ENCODE measurements at regions not wholly inside any gene's neighbourhood (a gene's known extent, or its start where the extent isn't known, plus 50 kb on each side); places are given as distances from the start of the nearest gene placed in this dataset.

DNA sequence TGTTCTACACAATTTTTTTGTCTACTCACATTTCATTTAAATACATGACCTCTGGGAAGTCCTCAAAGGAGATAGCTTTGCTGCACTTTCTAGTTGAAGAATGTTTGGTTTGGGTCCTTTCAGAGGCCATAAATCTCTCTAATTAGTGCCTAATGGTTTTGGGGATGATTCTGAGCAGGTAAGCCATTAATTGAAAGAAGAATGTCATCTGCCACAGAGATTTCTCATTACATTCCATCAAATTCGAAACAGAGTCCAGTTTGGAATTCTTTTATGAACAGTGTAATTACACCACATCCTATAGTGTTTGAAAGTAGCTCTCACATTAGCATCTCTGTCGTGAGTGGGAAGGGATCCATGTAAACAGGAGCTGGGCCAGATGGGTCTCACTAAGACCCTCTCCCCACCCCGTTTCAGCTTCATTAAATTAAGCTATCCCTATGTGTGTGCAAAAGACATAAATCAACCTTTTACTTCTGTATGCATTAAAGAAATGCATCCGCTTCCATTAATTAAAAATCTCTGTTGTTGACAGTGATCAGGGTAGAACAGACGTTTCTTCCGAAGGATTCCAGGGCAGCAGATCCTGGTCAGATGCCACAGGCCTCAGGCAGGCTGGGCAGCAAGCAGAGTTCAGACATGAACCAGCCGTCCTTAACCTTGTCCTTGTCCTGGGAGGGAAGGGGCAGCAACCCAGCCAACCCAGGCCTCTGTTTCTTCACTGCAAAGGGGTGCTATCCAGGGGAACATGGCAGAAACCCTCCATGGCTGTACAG lies 99.8 kb upstream of the MAP1B start:
- no peak for TF ChIP-seq EZH2phosphoT487 (conservative IDR thresholded peaks at IDR 0.05; ENCODE audit: low read length)
- TF ChIP-seq, protein P1, sequence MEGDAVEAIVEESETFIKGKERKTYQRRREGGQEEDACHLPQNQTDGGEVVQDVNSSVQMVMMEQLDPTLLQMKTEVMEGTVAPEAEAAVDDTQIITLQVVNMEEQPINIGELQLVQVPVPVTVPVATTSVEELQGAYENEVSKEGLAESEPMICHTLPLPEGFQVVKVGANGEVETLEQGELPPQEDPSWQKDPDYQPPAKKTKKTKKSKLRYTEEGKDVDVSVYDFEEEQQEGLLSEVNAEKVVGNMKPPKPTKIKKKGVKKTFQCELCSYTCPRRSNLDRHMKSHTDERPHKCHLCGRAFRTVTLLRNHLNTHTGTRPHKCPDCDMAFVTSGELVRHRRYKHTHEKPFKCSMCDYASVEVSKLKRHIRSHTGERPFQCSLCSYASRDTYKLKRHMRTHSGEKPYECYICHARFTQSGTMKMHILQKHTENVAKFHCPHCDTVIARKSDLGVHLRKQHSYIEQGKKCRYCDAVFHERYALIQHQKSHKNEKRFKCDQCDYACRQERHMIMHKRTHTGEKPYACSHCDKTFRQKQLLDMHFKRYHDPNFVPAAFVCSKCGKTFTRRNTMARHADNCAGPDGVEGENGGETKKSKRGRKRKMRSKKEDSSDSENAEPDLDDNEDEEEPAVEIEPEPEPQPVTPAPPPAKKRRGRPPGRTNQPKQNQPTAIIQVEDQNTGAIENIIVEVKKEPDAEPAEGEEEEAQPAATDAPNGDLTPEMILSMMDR (IDR thresholded peaks at IDR 0.05; ENCODE audit: insufficient read depth, low read length, poor library complexity, severe bottlenecking), result no peak
- no peak overlapping the region for H3K4me2 ChIP-seq (ENCODE audit: low read depth, low read length, poor library complexity, severe bottlenecking)
- H3K27ac ChIP-seq (ENCODE audit: low read depth, low read length), result no peak overlapping the region

DNA sequence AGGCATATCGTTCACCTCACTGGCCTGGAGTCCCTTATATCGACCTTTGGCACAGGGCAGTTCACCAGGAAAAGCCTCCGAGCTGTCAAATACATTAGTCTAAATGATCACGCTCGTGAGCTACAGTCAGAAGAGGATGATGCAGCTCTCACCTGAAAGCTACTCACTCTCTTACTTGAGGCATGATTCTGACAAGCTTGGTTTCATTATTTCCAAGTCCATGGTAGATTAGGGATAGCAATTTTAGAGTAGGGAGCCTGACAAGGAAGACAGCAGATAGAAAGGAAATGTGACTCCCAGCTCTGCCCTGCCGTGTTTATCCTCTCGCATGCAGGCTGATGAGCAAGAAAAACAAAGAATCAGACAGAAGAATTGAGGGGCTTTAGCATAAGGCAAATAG lies 98.0 kb upstream of the MAP1B start:
- Histone ChIP-seq H3F3A (ENCODE audit: insufficient read depth) (no peaks in the 10 kb centered on the region), H3K4me3 (ENCODE audit: insufficient read depth, low read length, poor library complexity, severe bottlenecking) (no peak overlapping the region), H3K9me2 (replicated peaks; ENCODE audit: insufficient read depth, low read length) (no peaks in the 10 kb centered on the region), H3K27ac (ENCODE audit: low read depth, low read length) (no peak overlapping the region), H3K27me3 (ENCODE audit: low read length) (no peaks in the 10 kb centered on the region), H4K20me1 (ENCODE audit: low read depth, low read length) (no peaks in the 10 kb centered on the region), H3K9ac (ENCODE audit: low read length) (no peak overlapping the region), H3K4me2 (ENCODE audit: low read depth, low read length, poor library complexity, severe bottlenecking) (no peak overlapping the region), H3K79me2 (ENCODE audit: insufficient read depth, low read length) (no peaks in the 10 kb centered on the region), H3K36me3 (ENCODE audit: low read length) (no peaks in the 10 kb centered on the region), H3K9me3 (ENCODE audit: insufficient read depth, low read length) (no peaks in the 10 kb centered on the region), H2AFZ (ENCODE audit: low read depth, low read length, severe bottlenecking) (no peak overlapping the region)
- TF ChIP-seq, protein P1 (IDR thresholded peaks at IDR 0.05; ENCODE audit: insufficient read depth, low read length, poor library complexity, severe bottlenecking), result no peak
- no peak for TF ChIP-seq EZH2phosphoT487 (conservative IDR thresholded peaks at IDR 0.05; ENCODE audit: low read length)

More for the DNA sequence above, 99.8 kb upstream of the MAP1B start:
- Histone ChIP-seq H3K9ac (ENCODE audit: low read length) (no peak overlapping the region), H3K4me3 (ENCODE audit: insufficient read depth, low read length, poor library complexity, severe bottlenecking) (no peak overlapping the region), H2AFZ (ENCODE audit: low read depth, low read length, severe bottlenecking) (no peak overlapping the region), H3K27me3 (ENCODE audit: low read length) (no peaks in the 10 kb centered on the region), H3F3A (ENCODE audit: insufficient read depth) (no peaks in the 10 kb centered on the region), H3K36me3 (ENCODE audit: low read length) (no peaks in the 10 kb centered on the region), H3K9me2 (replicated peaks; ENCODE audit: insufficient read depth, low read length) (no peaks in the 10 kb centered on the region), H3K79me2 (ENCODE audit: insufficient read depth, low read length) (no peaks in the 10 kb centered on the region), H4K20me1 (ENCODE audit: low read depth, low read length) (no peaks in the 10 kb centered on the region), H3K9me3 (ENCODE audit: insufficient read depth, low read length) (no peaks in the 10 kb centered on the region)

DNA sequence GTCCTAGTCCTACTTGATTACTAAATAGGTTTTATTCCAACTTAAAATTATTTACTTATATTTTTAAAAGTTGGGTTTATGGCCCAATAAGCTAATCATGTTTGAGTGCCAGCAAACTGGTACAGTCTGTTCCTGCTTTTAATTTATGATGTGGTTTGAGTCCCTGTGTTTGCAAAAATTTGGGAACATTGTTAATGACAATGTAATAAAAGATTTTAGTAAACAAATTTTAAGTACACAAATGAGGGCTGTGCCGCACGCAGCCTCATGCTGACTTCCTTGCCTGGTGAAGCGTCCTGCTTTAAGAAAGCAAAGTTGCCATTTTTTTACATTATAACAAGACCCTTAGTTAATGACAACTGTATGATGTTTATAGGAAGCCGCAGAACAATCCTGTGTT lies 96.8 kb upstream of the MAP1B start:
- H3K4me2 ChIP-seq (ENCODE audit: low read depth, low read length, poor library complexity, severe bottlenecking), result no peak overlapping the region
- H3K27me3 ChIP-seq (ENCODE audit: low read length), result no peaks in the 10 kb centered on the region
- H4K20me1 ChIP-seq (ENCODE audit: low read depth, low read length), result no peaks in the 10 kb centered on the region
- H2AFZ ChIP-seq (ENCODE audit: low read depth, low read length, severe bottlenecking), result no peak overlapping the region
- H3K79me2 ChIP-seq (ENCODE audit: insufficient read depth, low read length), result no peaks in the 10 kb centered on the region
- H3K9me3 ChIP-seq (ENCODE audit: insufficient read depth, low read length), result no peaks in the 10 kb centered on the region
- no peak overlapping the region for H3K9ac ChIP-seq (ENCODE audit: low read length)
- no peak overlapping the region for H3K4me3 ChIP-seq (ENCODE audit: insufficient read depth, low read length, poor library complexity, severe bottlenecking)
- no peaks in the 10 kb centered on the region for H3K36me3 ChIP-seq (ENCODE audit: low read length)
- TF ChIP-seq, protein P1 (IDR thresholded peaks at IDR 0.05; ENCODE audit: insufficient read depth, low read length, poor library complexity, severe bottlenecking), result no peak
- TF ChIP-seq EZH2phosphoT487 (conservative IDR thresholded peaks at IDR 0.05; ENCODE audit: low read length), result no peak
- H3F3A ChIP-seq (ENCODE audit: insufficient read depth), result no peaks in the 10 kb centered on the region
- H3K9me2 ChIP-seq (replicated peaks; ENCODE audit: insufficient read depth, low read length), result no peaks in the 10 kb centered on the region
- H3K27ac ChIP-seq (ENCODE audit: low read depth, low read length), result no peak overlapping the region

Data from SU-DHL-6 (cell line).